ENCODE measurements at regions not wholly inside any gene's neighbourhood (a gene's known extent, or its start where the extent isn't known, plus 50 kb on each side); places are given as distances from the start of the nearest gene placed in this dataset.

DNA sequence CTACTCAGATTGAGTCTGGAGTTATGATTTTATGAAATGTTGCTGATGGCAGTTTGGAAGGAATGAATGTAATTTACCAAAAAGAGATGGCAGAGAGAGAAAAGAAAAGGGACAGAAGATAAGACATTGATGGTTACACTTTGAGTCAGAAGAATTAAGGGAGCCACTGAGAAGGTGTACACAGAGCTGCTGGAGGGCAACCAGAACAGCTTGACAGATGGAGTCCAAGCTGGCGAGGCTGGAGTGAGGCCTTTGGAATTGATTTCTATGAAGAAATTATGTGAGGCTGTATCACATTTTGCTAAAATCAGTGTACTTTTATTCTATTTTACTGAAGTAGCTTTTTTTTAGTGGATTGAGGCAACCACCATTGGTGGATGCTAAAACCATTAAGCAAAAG, 740.5 kb downstream of the REEP3 start:
- no peak for TF ChIP-seq CTCF (IDR thresholded peaks at IDR 0.05)
- TF ChIP-seq POLR2A (IDR thresholded peaks at IDR 0.05) = no peak

Data from esophagus squamous epithelium (tissue), 4 donors.